ENCODE measurements at regions not wholly inside any gene's neighbourhood (a gene's known extent, or its start where the extent isn't known, plus 50 kb on each side); places are given as distances from the start of the nearest gene placed in this dataset.

DNA sequence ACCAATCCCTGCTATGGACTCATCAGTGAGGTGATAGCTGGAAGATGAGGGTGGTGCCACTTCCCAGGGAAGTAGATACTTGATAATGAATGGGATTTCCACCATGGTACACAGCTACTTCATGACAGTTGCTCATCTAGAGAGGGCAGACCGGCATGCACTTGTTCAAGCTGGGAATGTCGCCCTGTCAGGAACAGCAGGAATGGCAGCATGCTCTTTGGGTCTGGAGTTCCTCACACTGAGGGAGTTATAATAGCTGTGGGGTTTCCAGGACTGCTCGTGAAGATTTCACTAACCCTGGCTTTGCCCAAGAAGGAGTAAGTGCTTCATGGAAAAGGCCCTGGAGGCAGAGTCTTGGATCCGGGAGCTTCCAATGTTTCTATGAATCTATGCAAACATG, 129.2 kb downstream of the PSMG1 start:
- H2AFZ ChIP-seq (ENCODE audit: control insufficient read depth, low read depth, low read length), result no peak overlapping the region
- no peaks in the 10 kb centered on the region for H3K27me3 ChIP-seq (replicated peaks in 1 of 2; ENCODE audit: control insufficient read depth in 2 of 2, insufficient read depth in 2 of 2, low read length in 1 of 2)
- no peaks in the 10 kb centered on the region for H4K20me1 ChIP-seq (ENCODE audit: control insufficient read depth, insufficient read depth)
- no peak overlapping the region for H3K4me3 ChIP-seq
- H3K27ac ChIP-seq (ENCODE audit: control insufficient read depth, insufficient read depth), result no peak overlapping the region
- H3K36me3 ChIP-seq (ENCODE audit: control insufficient read depth in 2 of 2, insufficient read depth in 2 of 2, low read length in 1 of 2), result no peaks in the 10 kb centered on the region
- no peak for ATAC-seq
- no peak overlapping the region for H3K4me2 ChIP-seq (ENCODE audit: control insufficient read depth, insufficient read depth)
- ChIA-PET CTCF (interaction anchor here (0.7 kb wide), 1 partner anchor 64 kb away, joined by 3 read pairs; no protein-coding TSS in a partner anchor), RAD21 (ENCODE audit: unreplicated experiment) (no interaction called here), SMC1A (ENCODE audit: uncharacterized antibody, unreplicated experiment) (no interaction called here), POLR2A (interaction anchor here (0.6 kb wide), 1 partner anchor 186 kb away, joined by 3 read pairs; no protein-coding TSS in a partner anchor)
- WGBS (ENCODE audit: insufficient coverage, insufficient replicate concordance, low lambda C conversion rate, missing lambda C conversion rate), result 36% methylated on average over 4 of the region's 4 CpGs
- no peaks in the 10 kb centered on the region for H3K4me1 ChIP-seq (ENCODE audit: control insufficient read depth, insufficient read depth, low read length)
- BruUV-seq (replicated peaks), result no TSS peak
- H3K9me3 ChIP-seq (replicated peaks; ENCODE audit: control insufficient read depth, insufficient read depth, low read length), result no peaks in the 10 kb centered on the region
- in situ Hi-C loops (cut with MboI), result no loop called here
- H3K79me2 ChIP-seq (ENCODE audit: control insufficient read depth, insufficient read depth, low read length), result no peaks in the 10 kb centered on the region
- intact Hi-C loops (cut with micrococcal nuclease; ENCODE audit: unreplicated experiment), result no loop called here
- FAIRE-seq, result no peak
- no peak for TF ChIP-seq JUND (IDR thresholded peaks at IDR 0.05; ENCODE audit: low read depth, low read length)
- TF ChIP-seq, protein P1, sequence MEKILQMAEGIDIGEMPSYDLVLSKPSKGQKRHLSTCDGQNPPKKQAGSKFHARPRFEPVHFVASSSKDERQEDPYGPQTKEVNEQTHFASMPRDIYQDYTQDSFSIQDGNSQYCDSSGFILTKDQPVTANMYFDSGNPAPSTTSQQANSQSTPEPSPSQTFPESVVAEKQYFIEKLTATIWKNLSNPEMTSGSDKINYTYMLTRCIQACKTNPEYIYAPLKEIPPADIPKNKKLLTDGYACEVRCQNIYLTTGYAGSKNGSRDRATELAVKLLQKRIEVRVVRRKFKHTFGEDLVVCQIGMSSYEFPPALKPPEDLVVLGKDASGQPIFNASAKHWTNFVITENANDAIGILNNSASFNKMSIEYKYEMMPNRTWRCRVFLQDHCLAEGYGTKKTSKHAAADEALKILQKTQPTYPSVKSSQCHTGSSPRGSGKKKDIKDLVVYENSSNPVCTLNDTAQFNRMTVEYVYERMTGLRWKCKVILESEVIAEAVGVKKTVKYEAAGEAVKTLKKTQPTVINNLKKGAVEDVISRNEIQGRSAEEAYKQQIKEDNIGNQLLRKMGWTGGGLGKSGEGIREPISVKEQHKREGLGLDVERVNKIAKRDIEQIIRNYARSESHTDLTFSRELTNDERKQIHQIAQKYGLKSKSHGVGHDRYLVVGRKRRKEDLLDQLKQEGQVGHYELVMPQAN (conservative IDR thresholded peaks at IDR 0.05), result no peak
- no peak for TF ChIP-seq CBFB (IDR thresholded peaks at IDR 0.05; ENCODE audit: low read depth)
- no peak for TF ChIP-seq TCF12 (IDR thresholded peaks at IDR 0.05; ENCODE audit: low read depth, low read length)
- no peak for TF ChIP-seq HDGF (IDR thresholded peaks at IDR 0.05)
- no peak for TF ChIP-seq TCF3 (IDR thresholded peaks at IDR 0.05; ENCODE audit: borderline replicate concordance, insufficient read depth, low read depth, low read length)
- no peak for TF ChIP-seq LARP7 (IDR thresholded peaks at IDR 0.05)
- TF ChIP-seq POLR2AphosphoS2 (IDR thresholded peaks at IDR 0.05; ENCODE audit: low read depth, low read length), result no peak
- TF ChIP-seq SMC3 (IDR thresholded peaks at IDR 0.05; ENCODE audit: borderline replicate concordance, low read length), result no peak
- TF ChIP-seq, protein P2, sequence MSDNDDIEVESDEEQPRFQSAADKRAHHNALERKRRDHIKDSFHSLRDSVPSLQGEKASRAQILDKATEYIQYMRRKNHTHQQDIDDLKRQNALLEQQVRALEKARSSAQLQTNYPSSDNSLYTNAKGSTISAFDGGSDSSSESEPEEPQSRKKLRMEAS (IDR thresholded peaks at IDR 0.05; ENCODE audit: low read depth, low read length), result no peak
- no peak for TF ChIP-seq MYC (IDR thresholded peaks at IDR 0.05; ENCODE audit: insufficient read depth, insufficient read length, insufficient replicate concordance, low read length, severe bottlenecking)
- no peak for TF ChIP-seq DPF2 (IDR thresholded peaks at IDR 0.05)
- no peak for TF ChIP-seq CBX5 (IDR thresholded peaks at IDR 0.05; ENCODE audit: low read depth)
- TF ChIP-seq FOS (IDR thresholded peaks at IDR 0.05; ENCODE audit: borderline replicate concordance, extremely low read depth, insufficient read length), result no peak
- no peak for TF ChIP-seq CBX3 (IDR thresholded peaks at IDR 0.05; ENCODE audit: borderline replicate concordance, low read depth)
- TF ChIP-seq MTA2 (IDR thresholded peaks at IDR 0.05; ENCODE audit: low read depth), result no peak
- no peak for TF ChIP-seq WRNIP1 (IDR thresholded peaks at IDR 0.05; ENCODE audit: borderline replicate concordance, low read depth, low read length)
- no peak for TF ChIP-seq STAT3 (IDR thresholded peaks at IDR 0.05; ENCODE audit: low read depth, low read length)
- H3K9ac ChIP-seq (ENCODE audit: control insufficient read depth, insufficient read depth, low read length), result no peak overlapping the region
- no peak for DNase-seq (ENCODE audit: low read depth, low spot score)

Measured in GM12878 (cell line).